ENCODE measurements at regions not wholly inside any gene's neighbourhood (a gene's known extent, or its start where the extent isn't known, plus 50 kb on each side); places are given as distances from the start of the nearest gene placed in this dataset.

GRCh38 chr10:1939016-1939415 lies 201.7 kb upstream of the ADARB2 start:
- Histone ChIP-seq H3K9ac (ENCODE audit: low read length) (no peak overlapping the region), H3K4me3 (ENCODE audit: low read depth, low read length) (no peak overlapping the region), H3K27ac (ENCODE audit: low read depth, low read length) (no peak overlapping the region), H3K27me3 (ENCODE audit: control insufficient read depth, insufficient read depth, low read length) (no peaks in the 10 kb centered on the region), H3K36me3 (ENCODE audit: control insufficient read depth, insufficient read depth, low read length) (no peaks in the 10 kb centered on the region), H3K4me1 (ENCODE audit: control insufficient read depth, insufficient read depth, low read length) (no peaks in the 10 kb centered on the region), H3K9me3 (ENCODE audit: control insufficient read depth, insufficient read depth, low read depth, low read length) (no peaks in the 10 kb centered on the region)

GRCh38 chr10:1938317-1938716 lies 201.0 kb upstream of the ADARB2 start:
- Histone ChIP-seq H3K27ac (ENCODE audit: low read depth, low read length) (no peak overlapping the region), H3K4me1 (ENCODE audit: control insufficient read depth, insufficient read depth, low read length) (no peaks in the 10 kb centered on the region), H3K27me3 (ENCODE audit: control insufficient read depth, insufficient read depth, low read length) (no peaks in the 10 kb centered on the region), H3K36me3 (ENCODE audit: control insufficient read depth, insufficient read depth, low read length) (no peaks in the 10 kb centered on the region), H3K9ac (ENCODE audit: low read length) (no peak overlapping the region), H3K9me3 (ENCODE audit: control insufficient read depth, insufficient read depth, low read depth, low read length) (no peaks in the 10 kb centered on the region), H3K4me3 (ENCODE audit: low read depth, low read length) (no peak overlapping the region)

- H3K27ac ChIP-seq (ENCODE audit: low read depth, low read length) = no peak overlapping the region
- H3K9me3 ChIP-seq (ENCODE audit: control insufficient read depth, insufficient read depth, low read depth, low read length) = no peaks in the 10 kb centered on the region
- no peaks in the 10 kb centered on the region for H3K36me3 ChIP-seq (ENCODE audit: control insufficient read depth, insufficient read depth, low read length)
- no peak overlapping the region for H3K4me3 ChIP-seq (ENCODE audit: low read depth, low read length)
- H3K4me1 ChIP-seq (ENCODE audit: control insufficient read depth, insufficient read depth, low read length) = no peaks in the 10 kb centered on the region
- no peak overlapping the region for H3K9ac ChIP-seq (ENCODE audit: low read length)
- no peaks in the 10 kb centered on the region for H3K27me3 ChIP-seq (ENCODE audit: control insufficient read depth, insufficient read depth, low read length)
These were observed 198.6 kb upstream of the ADARB2 start for GRCh38 chr10:1935912-1936311.

- H3K36me3 ChIP-seq (ENCODE audit: control insufficient read depth, insufficient read depth, low read length) = no peaks in the 10 kb centered on the region
- no peak overlapping the region for H3K9ac ChIP-seq (ENCODE audit: low read length)
- H3K27me3 ChIP-seq (ENCODE audit: control insufficient read depth, insufficient read depth, low read length) = no peaks in the 10 kb centered on the region
- H3K9me3 ChIP-seq (ENCODE audit: control insufficient read depth, insufficient read depth, low read depth, low read length) = no peaks in the 10 kb centered on the region
- H3K4me1 ChIP-seq (ENCODE audit: control insufficient read depth, insufficient read depth, low read length) = no peaks in the 10 kb centered on the region
- no peak overlapping the region for H3K27ac ChIP-seq (ENCODE audit: low read depth, low read length)
- H3K4me3 ChIP-seq (ENCODE audit: low read depth, low read length) = no peak overlapping the region
These were observed 195.9 kb upstream of the ADARB2 start for GRCh38 chr10:1933215-1933614.

GRCh38 chr10:1932692-1933094 lies 195.4 kb upstream of the ADARB2 start:
- H3K4me3 ChIP-seq (ENCODE audit: low read depth, low read length) = no peak overlapping the region
- no peaks in the 10 kb centered on the region for H3K4me1 ChIP-seq (ENCODE audit: control insufficient read depth, insufficient read depth, low read length)
- no peaks in the 10 kb centered on the region for H3K36me3 ChIP-seq (ENCODE audit: control insufficient read depth, insufficient read depth, low read length)
- H3K27me3 ChIP-seq (ENCODE audit: control insufficient read depth, insufficient read depth, low read length) = no peaks in the 10 kb centered on the region
- H3K27ac ChIP-seq (ENCODE audit: low read depth, low read length) = no peak overlapping the region
- no peak overlapping the region for H3K9ac ChIP-seq (ENCODE audit: low read length)
- H3K9me3 ChIP-seq (ENCODE audit: control insufficient read depth, insufficient read depth, low read depth, low read length) = no peaks in the 10 kb centered on the region

- Histone ChIP-seq H3K4me3 (ENCODE audit: low read depth, low read length) (no peak overlapping the region), H3K27me3 (ENCODE audit: control insufficient read depth, insufficient read depth, low read length) (no peaks in the 10 kb centered on the region)
These were observed 191.3 kb upstream of the ADARB2 start for GRCh38 chr10:1928606-1929005.

GRCh38 chr10:1923998-1924397 lies 186.7 kb upstream of the ADARB2 start:
- Histone ChIP-seq H3K9ac (ENCODE audit: low read length) (no peak overlapping the region), H3K4me3 (ENCODE audit: low read depth, low read length) (no peak overlapping the region), H3K9me3 (ENCODE audit: control insufficient read depth, insufficient read depth, low read depth, low read length) (no peaks in the 10 kb centered on the region), H3K4me1 (ENCODE audit: control insufficient read depth, insufficient read depth, low read length) (no peaks in the 10 kb centered on the region), H3K27me3 (ENCODE audit: control insufficient read depth, insufficient read depth, low read length) (no peaks in the 10 kb centered on the region), H3K36me3 (ENCODE audit: control insufficient read depth, insufficient read depth, low read length) (no peaks in the 10 kb centered on the region), H3K27ac (ENCODE audit: low read depth, low read length) (no peak overlapping the region)

More at GRCh38 chr10:1928606-1929005, 191.3 kb upstream of the ADARB2 start:
- Histone ChIP-seq H3K4me1 (ENCODE audit: control insufficient read depth, insufficient read depth, low read length) (no peaks in the 10 kb centered on the region), H3K36me3 (ENCODE audit: control insufficient read depth, insufficient read depth, low read length) (no peaks in the 10 kb centered on the region), H3K27ac (ENCODE audit: low read depth, low read length) (no peak overlapping the region), H3K9me3 (ENCODE audit: control insufficient read depth, insufficient read depth, low read depth, low read length) (no peaks in the 10 kb centered on the region), H3K9ac (ENCODE audit: low read length) (no peak overlapping the region)

GRCh38 chr10:1923586-1923985 lies 186.3 kb upstream of the ADARB2 start:
- H3K27me3 ChIP-seq (ENCODE audit: control insufficient read depth, insufficient read depth, low read length) = no peaks in the 10 kb centered on the region
- H3K4me1 ChIP-seq (ENCODE audit: control insufficient read depth, insufficient read depth, low read length) = no peaks in the 10 kb centered on the region
- H3K9ac ChIP-seq (ENCODE audit: low read length) = no peak overlapping the region
- H3K36me3 ChIP-seq (ENCODE audit: control insufficient read depth, insufficient read depth, low read length) = no peaks in the 10 kb centered on the region
- no peak overlapping the region for H3K27ac ChIP-seq (ENCODE audit: low read depth, low read length)
- no peaks in the 10 kb centered on the region for H3K9me3 ChIP-seq (ENCODE audit: control insufficient read depth, insufficient read depth, low read depth, low read length)
- H3K4me3 ChIP-seq (ENCODE audit: low read depth, low read length) = no peak overlapping the region

- H3K4me3 ChIP-seq (ENCODE audit: low read depth, low read length) = no peak overlapping the region
- no peak overlapping the region for H3K27ac ChIP-seq (ENCODE audit: low read depth, low read length)
- H3K4me1 ChIP-seq (ENCODE audit: control insufficient read depth, insufficient read depth, low read length) = no peaks in the 10 kb centered on the region
- H3K36me3 ChIP-seq (ENCODE audit: control insufficient read depth, insufficient read depth, low read length) = no peaks in the 10 kb centered on the region
- H3K9me3 ChIP-seq (ENCODE audit: control insufficient read depth, insufficient read depth, low read depth, low read length) = no peaks in the 10 kb centered on the region
- no peaks in the 10 kb centered on the region for H3K27me3 ChIP-seq (ENCODE audit: control insufficient read depth, insufficient read depth, low read length)
- no peak overlapping the region for H3K9ac ChIP-seq (ENCODE audit: low read length)
These were observed 183.6 kb upstream of the ADARB2 start for GRCh38 chr10:1920941-1921340.

- H3K4me1 ChIP-seq (ENCODE audit: control insufficient read depth, insufficient read depth, low read length) = no peaks in the 10 kb centered on the region
- H3K36me3 ChIP-seq (ENCODE audit: control insufficient read depth, insufficient read depth, low read length) = no peaks in the 10 kb centered on the region
- H3K27me3 ChIP-seq (ENCODE audit: control insufficient read depth, insufficient read depth, low read length) = no peaks in the 10 kb centered on the region
- H3K27ac ChIP-seq (ENCODE audit: low read depth, low read length) = no peak overlapping the region
- H3K9ac ChIP-seq (ENCODE audit: low read length) = no peak overlapping the region
- no peak overlapping the region for H3K4me3 ChIP-seq (ENCODE audit: low read depth, low read length)
- no peaks in the 10 kb centered on the region for H3K9me3 ChIP-seq (ENCODE audit: control insufficient read depth, insufficient read depth, low read depth, low read length)
These were observed 182.8 kb upstream of the ADARB2 start for GRCh38 chr10:1920127-1920526.

GRCh38 chr10:1911771-1912170 lies 174.4 kb upstream of the ADARB2 start:
- Histone ChIP-seq H3K27me3 (ENCODE audit: control insufficient read depth, insufficient read depth, low read length) (no peaks in the 10 kb centered on the region), H3K4me3 (ENCODE audit: low read depth, low read length) (no peak overlapping the region), H3K4me1 (ENCODE audit: control insufficient read depth, insufficient read depth, low read length) (no peaks in the 10 kb centered on the region), H3K9ac (ENCODE audit: low read length) (no peak overlapping the region), H3K36me3 (ENCODE audit: control insufficient read depth, insufficient read depth, low read length) (no peaks in the 10 kb centered on the region), H3K9me3 (ENCODE audit: control insufficient read depth, insufficient read depth, low read depth, low read length) (no peaks in the 10 kb centered on the region), H3K27ac (ENCODE audit: low read depth, low read length) (no peak overlapping the region)

GRCh38 chr10:1903982-1904381 lies 166.7 kb upstream of the ADARB2 start:
- H3K4me3 ChIP-seq (ENCODE audit: low read depth, low read length) = no peak overlapping the region
- no peak overlapping the region for H3K27ac ChIP-seq (ENCODE audit: low read depth, low read length)
- H3K9me3 ChIP-seq (ENCODE audit: control insufficient read depth, insufficient read depth, low read depth, low read length) = peaks cover 11% of the 10 kb centered on the region
- H3K27me3 ChIP-seq (ENCODE audit: control insufficient read depth, insufficient read depth, low read length) = no peaks in the 10 kb centered on the region
- no peaks in the 10 kb centered on the region for H3K4me1 ChIP-seq (ENCODE audit: control insufficient read depth, insufficient read depth, low read length)
- no peaks in the 10 kb centered on the region for H3K36me3 ChIP-seq (ENCODE audit: control insufficient read depth, insufficient read depth, low read length)
- H3K9ac ChIP-seq (ENCODE audit: low read length) = no peak overlapping the region

Data from HUES6 (cell line).